ENCODE measurements at regions not wholly inside any gene's neighbourhood (a gene's known extent, or its start where the extent isn't known, plus 50 kb on each side); places are given as distances from the start of the nearest gene placed in this dataset.

GRCh38 chr18:72470391-72470790 lies 73.8 kb downstream of the CBLN2 start:
- no peak for DNase-seq (ENCODE audit: low spot score)
- Mint-ChIP-seq H3K4me1 (no peaks in the 10 kb centered on the region), H3K4me3 (no peak overlapping the region), H3K27ac (no peak overlapping the region), H3K9me3 (no peaks in the 10 kb centered on the region), H3K36me3 (no peaks in the 10 kb centered on the region), H3K27me3 (ENCODE audit: insufficient read depth, low read depth) (no peaks in the 10 kb centered on the region)
- Histone ChIP-seq H2AFZ (replicated peaks) (no peak overlapping the region), H3K9me3 (ENCODE audit: low read depth) (no peaks in the 10 kb centered on the region), H3K27me3 (no peaks in the 10 kb centered on the region), H3K36me3 (no peaks in the 10 kb centered on the region), H4K20me1 (ENCODE audit: low read depth) (no peaks in the 10 kb centered on the region), H3K27ac (no peak overlapping the region), H3F3A (ENCODE audit: low read depth) (no peaks in the 10 kb centered on the region), H3K4me3 (no peak overlapping the region), H3K79me2 (ENCODE audit: low read depth) (no peaks in the 10 kb centered on the region), H3K4me2 (no peak overlapping the region), H3K4me1 (no peaks in the 10 kb centered on the region), H3K9ac (no peak overlapping the region)
- TF ChIP-seq EZH2 (IDR thresholded peaks at IDR 0.05) (no peak), CTCF (IDR thresholded peaks at IDR 0.05) (no peak), EZH2phosphoT487 (IDR thresholded peaks at IDR 0.05) (no peak)

GRCh38 chr18:72468021-72468710 lies 76.0 kb downstream of the CBLN2 start:
- no peaks in the 10 kb centered on the region for H3K79me2 ChIP-seq (ENCODE audit: low read depth)
- H4K20me1 ChIP-seq (ENCODE audit: low read depth), result no peaks in the 10 kb centered on the region
- H3K9ac ChIP-seq, result no peak overlapping the region
- no peaks in the 10 kb centered on the region for H3K4me1 ChIP-seq
- no peaks in the 10 kb centered on the region for H3K27me3 ChIP-seq
- H2AFZ ChIP-seq (replicated peaks), result no peak overlapping the region
- H3K9me3 ChIP-seq (ENCODE audit: low read depth), result peaks cover 4% of the 10 kb centered on the region
- H3K27me3 Mint-ChIP-seq (ENCODE audit: insufficient read depth, low read depth), result no peaks in the 10 kb centered on the region
- no peak overlapping the region for H3K4me3 Mint-ChIP-seq
- no peak overlapping the region for H3K27ac ChIP-seq
- no peaks in the 10 kb centered on the region for H3F3A ChIP-seq (ENCODE audit: low read depth)
- H3K36me3 ChIP-seq, result no peaks in the 10 kb centered on the region
- no peaks in the 10 kb centered on the region for H3K9me3 Mint-ChIP-seq
- no peak overlapping the region for H3K27ac Mint-ChIP-seq
- no peak overlapping the region for H3K4me3 ChIP-seq
- H3K4me1 Mint-ChIP-seq, result no peaks in the 10 kb centered on the region
- TF ChIP-seq EZH2 (IDR thresholded peaks at IDR 0.05), result no peak
- TF ChIP-seq CTCF (IDR thresholded peaks at IDR 0.05), result no peak
- TF ChIP-seq EZH2phosphoT487 (IDR thresholded peaks at IDR 0.05), result no peak
- DNase-seq (ENCODE audit: low spot score), result no peak
- H3K36me3 Mint-ChIP-seq, result no peaks in the 10 kb centered on the region
- no peak overlapping the region for H3K4me2 ChIP-seq

- Histone ChIP-seq H3K4me3 (no peak overlapping the region), H3K9me3 (ENCODE audit: low read depth) (peaks cover 4% of the 10 kb centered on the region), H4K20me1 (ENCODE audit: low read depth) (no peaks in the 10 kb centered on the region), H3F3A (ENCODE audit: low read depth) (no peaks in the 10 kb centered on the region), H3K27ac (no peak overlapping the region), H3K9ac (no peak overlapping the region), H3K79me2 (ENCODE audit: low read depth) (no peaks in the 10 kb centered on the region), H2AFZ (replicated peaks) (no peak overlapping the region), H3K27me3 (no peaks in the 10 kb centered on the region), H3K36me3 (no peaks in the 10 kb centered on the region), H3K4me2 (no peak overlapping the region), H3K4me1 (no peaks in the 10 kb centered on the region)
- Mint-ChIP-seq H3K4me1 (peaks cover 4% of the 10 kb centered on the region), H3K27me3 (ENCODE audit: insufficient read depth, low read depth) (peaks cover 2% of the 10 kb centered on the region), H3K9me3 (peaks cover 5% of the 10 kb centered on the region), H3K4me3 (no peak overlapping the region), H3K36me3 (no peaks in the 10 kb centered on the region), H3K27ac (no peak overlapping the region)
- TF ChIP-seq EZH2 (IDR thresholded peaks at IDR 0.05), result no peak
- no peak for TF ChIP-seq EZH2phosphoT487 (IDR thresholded peaks at IDR 0.05)
- no peak for TF ChIP-seq CTCF (IDR thresholded peaks at IDR 0.05)
- DNase-seq (ENCODE audit: low spot score), result no peak
These were observed 83.9 kb downstream of the CBLN2 start for GRCh38 chr18:72460210-72460680.
